Omental fat pad (tissue), 3 donors: ENCODE measurements at regions not wholly inside any gene's neighbourhood (a gene's known extent, or its start where the extent isn't known, plus 50 kb on each side); places are given as distances from the start of the nearest gene placed in this dataset.

ENCODE experiments used
- ATAC-seq: fragments of 150-250 bp; one replicate; pipeline ENCODE4 v1.9.1; 2016; ENCODE audit warnings: mild to moderate bottlenecking, moderate library complexity; ENCODE audit not compliant: low FRiP score
- DNase-seq: peaks from one replicate; pipeline ENCODE4 v3.0.0-alpha.2; 2019; ENCODE audit warnings: low spot score
- TF ChIP-seq, protein P1 (sequence below), 3 donors: fragments of 450-650 bp; IDR thresholded peaks; one replicate each; pipeline ENCODE4 v1.5.1; 2016 to 2017; ENCODE audit warnings: antibody characterized with exemption in 3 of 3, mild to moderate bottlenecking in 3 of 3, moderate library complexity in 2 of 3

GRCh38 chr14:36021030-36021422, 155.5 kb downstream of the PTCSC3 start:
- TF ChIP-seq, protein P1, sequence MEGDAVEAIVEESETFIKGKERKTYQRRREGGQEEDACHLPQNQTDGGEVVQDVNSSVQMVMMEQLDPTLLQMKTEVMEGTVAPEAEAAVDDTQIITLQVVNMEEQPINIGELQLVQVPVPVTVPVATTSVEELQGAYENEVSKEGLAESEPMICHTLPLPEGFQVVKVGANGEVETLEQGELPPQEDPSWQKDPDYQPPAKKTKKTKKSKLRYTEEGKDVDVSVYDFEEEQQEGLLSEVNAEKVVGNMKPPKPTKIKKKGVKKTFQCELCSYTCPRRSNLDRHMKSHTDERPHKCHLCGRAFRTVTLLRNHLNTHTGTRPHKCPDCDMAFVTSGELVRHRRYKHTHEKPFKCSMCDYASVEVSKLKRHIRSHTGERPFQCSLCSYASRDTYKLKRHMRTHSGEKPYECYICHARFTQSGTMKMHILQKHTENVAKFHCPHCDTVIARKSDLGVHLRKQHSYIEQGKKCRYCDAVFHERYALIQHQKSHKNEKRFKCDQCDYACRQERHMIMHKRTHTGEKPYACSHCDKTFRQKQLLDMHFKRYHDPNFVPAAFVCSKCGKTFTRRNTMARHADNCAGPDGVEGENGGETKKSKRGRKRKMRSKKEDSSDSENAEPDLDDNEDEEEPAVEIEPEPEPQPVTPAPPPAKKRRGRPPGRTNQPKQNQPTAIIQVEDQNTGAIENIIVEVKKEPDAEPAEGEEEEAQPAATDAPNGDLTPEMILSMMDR (IDR thresholded peaks at IDR 0.05) = no peak
- no peak for ATAC-seq
- no peak for DNase-seq

- TF ChIP-seq, protein P1 (IDR thresholded peaks at IDR 0.05) = no peak
- ATAC-seq = no peak
- DNase-seq = no peak
Measured at GRCh38 chr14:36020120-36021029, 156.1 kb downstream of the PTCSC3 start.

DNA sequence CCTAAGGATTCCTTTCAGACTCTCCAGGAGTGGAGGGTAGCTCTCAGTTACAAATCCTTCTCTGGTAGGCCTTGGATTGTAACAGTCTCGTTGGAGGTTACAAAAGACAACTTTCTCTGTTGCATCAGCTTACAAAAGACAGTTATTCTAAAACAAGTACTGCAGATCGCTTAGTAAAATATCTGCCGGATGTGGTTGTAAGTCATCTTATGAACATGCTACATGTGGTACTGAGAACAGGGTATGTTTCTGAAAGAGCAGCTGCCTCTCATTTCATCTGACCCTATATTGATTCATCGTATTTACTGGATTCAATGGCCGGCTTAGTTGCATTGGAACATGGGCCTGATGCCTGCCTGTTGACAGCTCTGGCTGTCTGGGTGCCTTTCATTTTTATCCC, 157.4 kb downstream of the PTCSC3 start:
- TF ChIP-seq, protein P1 (IDR thresholded peaks at IDR 0.05) = no peak
- no peak for ATAC-seq
- no peak for DNase-seq

DNA sequence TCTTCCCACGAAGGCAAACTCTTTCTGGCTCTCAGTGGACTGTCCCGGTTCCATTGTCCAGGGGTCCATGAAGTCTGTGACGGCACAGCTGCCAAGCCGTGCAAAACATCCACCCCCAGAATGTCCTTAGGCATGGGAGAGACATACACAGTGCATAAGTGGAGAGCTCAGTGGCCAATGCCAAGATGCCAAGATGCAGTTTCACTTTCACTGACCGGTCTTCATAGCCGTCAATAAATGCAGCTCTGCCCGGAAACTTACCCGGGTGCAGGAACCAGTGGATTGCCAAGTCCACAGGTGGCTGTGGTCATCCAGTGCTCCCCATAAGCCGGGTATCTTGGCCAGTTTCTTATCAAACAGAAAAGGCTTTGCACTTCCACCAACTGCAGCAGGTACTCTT, 162.3 kb downstream of the PTCSC3 start:
- TF ChIP-seq, protein P1 (IDR thresholded peaks at IDR 0.05) = no peak
- ATAC-seq (no peak), DNase-seq (no peak)

DNA sequence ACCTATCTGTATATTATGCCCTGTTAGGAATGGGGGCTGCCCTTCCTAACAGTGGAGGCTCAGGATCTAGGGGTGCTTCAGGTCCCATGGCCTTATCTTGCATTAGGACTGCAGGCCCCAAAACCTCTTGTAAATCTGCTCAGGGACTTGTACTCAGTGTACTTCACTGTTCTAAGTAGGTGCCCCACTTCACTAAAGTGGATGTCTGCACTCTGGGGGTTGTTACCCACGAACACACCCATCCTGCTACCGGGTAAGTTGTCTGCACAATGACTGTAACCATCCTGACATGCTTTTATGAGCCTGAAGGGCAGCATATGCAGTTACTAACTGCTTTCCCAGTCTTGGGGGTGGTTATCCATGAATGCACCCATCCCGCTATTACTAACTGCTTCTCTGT, 163.0 kb downstream of the PTCSC3 start:
- ATAC-seq = no peak
- DNase-seq = no peak
- TF ChIP-seq, protein P1 (IDR thresholded peaks at IDR 0.05) = no peak

DNA sequence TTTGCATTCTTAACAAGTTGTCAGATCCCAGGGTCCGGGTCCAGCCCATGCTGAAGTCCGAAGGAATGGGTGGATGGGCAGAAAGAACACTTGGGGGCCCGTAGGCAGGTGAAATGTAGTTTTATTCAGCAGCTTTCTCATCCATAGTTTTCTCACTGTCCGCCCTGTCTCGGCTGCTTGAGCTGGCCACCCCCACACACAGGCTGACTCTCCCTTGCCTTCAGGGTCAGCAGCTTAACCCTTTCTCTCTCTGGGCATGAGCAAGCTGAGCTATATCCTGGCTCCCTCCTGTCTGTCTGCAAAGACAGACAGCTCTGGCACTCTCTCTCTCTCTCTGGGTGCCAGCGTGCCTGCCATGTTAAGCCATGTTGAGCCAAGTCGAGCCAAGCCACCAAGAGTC, 163.9 kb downstream of the PTCSC3 start:
- TF ChIP-seq, protein P1 (IDR thresholded peaks at IDR 0.05) = no peak
- DNase-seq (no peak), ATAC-seq (no peak)

- TF ChIP-seq, protein P1 (IDR thresholded peaks at IDR 0.05) = no peak
- no peak for DNase-seq
- no peak for ATAC-seq
Measured at GRCh38 chr14:36009643-36010042, 166.9 kb downstream of the PTCSC3 start.
